ENCODE measurements at regions not wholly inside any gene's neighbourhood (a gene's known extent, or its start where the extent isn't known, plus 50 kb on each side); places are given as distances from the start of the nearest gene placed in this dataset.
"Not testable (repeated sequence)": the region's sequence is repeated elsewhere in the genome, so short reads cannot be mapped to it uniquely, and the experiment has no call there.

GRCh38 chr2:8133913-8134472, 547.9 kb upstream of the ID2 start:
- DNase-seq, result no peak
- H3K27me3 ChIP-seq (ENCODE audit: control insufficient read depth, insufficient read depth, low read length), result no peaks in the 10 kb centered on the region
- no peak overlapping the region for H3K4me3 ChIP-seq (ENCODE audit: insufficient read depth, low read depth, low read length)
- H3K36me3 ChIP-seq (replicated peaks; ENCODE audit: control insufficient read depth, insufficient read depth, low read length), result no peaks in the 10 kb centered on the region

GRCh38 chr2:8134473-8134932, 547.4 kb upstream of the ID2 start:
- Histone ChIP-seq H3K36me3 (replicated peaks; ENCODE audit: control insufficient read depth, insufficient read depth, low read length) (no peaks in the 10 kb centered on the region), H3K27me3 (ENCODE audit: control insufficient read depth, insufficient read depth, low read length) (no peaks in the 10 kb centered on the region), H3K4me3 (ENCODE audit: insufficient read depth, low read depth, low read length) (no peak overlapping the region)
- DNase-seq, result no peak

GRCh38 chr2:8134985-8135682, 546.7 kb upstream of the ID2 start:
- Histone ChIP-seq H3K36me3 (replicated peaks; ENCODE audit: control insufficient read depth, insufficient read depth, low read length) (no peaks in the 10 kb centered on the region), H3K27me3 (ENCODE audit: control insufficient read depth, insufficient read depth, low read length) (no peaks in the 10 kb centered on the region), H3K4me3 (ENCODE audit: insufficient read depth, low read depth, low read length) (no peak overlapping the region)
- DNase-seq, result no peak

GRCh38 chr2:8137801-8138200, 544.1 kb upstream of the ID2 start:
- no peak overlapping the region for H3K4me3 ChIP-seq (ENCODE audit: insufficient read depth, low read depth, low read length)
- no peak for DNase-seq

GRCh38 chr2:8138525-8138922, 543.3 kb upstream of the ID2 start:
- no peak for DNase-seq
- Histone ChIP-seq H3K4me3 (ENCODE audit: insufficient read depth, low read depth, low read length) (no peak overlapping the region), H3K36me3 (replicated peaks; ENCODE audit: control insufficient read depth, insufficient read depth, low read length) (no peaks in the 10 kb centered on the region), H3K27me3 (ENCODE audit: control insufficient read depth, insufficient read depth, low read length) (no peaks in the 10 kb centered on the region)

More at GRCh38 chr2:8137801-8138200, 544.1 kb upstream of the ID2 start:
- H3K27me3 ChIP-seq (ENCODE audit: control insufficient read depth, insufficient read depth, low read length), result no peaks in the 10 kb centered on the region
- no peaks in the 10 kb centered on the region for H3K36me3 ChIP-seq (replicated peaks; ENCODE audit: control insufficient read depth, insufficient read depth, low read length)

GRCh38 chr2:8138923-8139667, 542.8 kb upstream of the ID2 start:
- H3K4me3 ChIP-seq (ENCODE audit: insufficient read depth, low read depth, low read length), result no peak overlapping the region
- DNase-seq, result no peak
- no peaks in the 10 kb centered on the region for H3K36me3 ChIP-seq (replicated peaks; ENCODE audit: control insufficient read depth, insufficient read depth, low read length)
- H3K27me3 ChIP-seq (ENCODE audit: control insufficient read depth, insufficient read depth, low read length), result no peaks in the 10 kb centered on the region

- Histone ChIP-seq H3K4me3 (ENCODE audit: insufficient read depth, low read depth, low read length) (no peak overlapping the region), H3K27me3 (ENCODE audit: control insufficient read depth, insufficient read depth, low read length) (no peaks in the 10 kb centered on the region), H3K36me3 (replicated peaks; ENCODE audit: control insufficient read depth, insufficient read depth, low read length) (no peaks in the 10 kb centered on the region)
- no peak for DNase-seq
These were observed 542.1 kb upstream of the ID2 start for GRCh38 chr2:8139668-8140200.

- no peak overlapping the region for H3K4me3 ChIP-seq (ENCODE audit: insufficient read depth, low read depth, low read length)
- H3K27me3 ChIP-seq (ENCODE audit: control insufficient read depth, insufficient read depth, low read length), result no peaks in the 10 kb centered on the region
- no peaks in the 10 kb centered on the region for H3K36me3 ChIP-seq (replicated peaks; ENCODE audit: control insufficient read depth, insufficient read depth, low read length)
- no peak for DNase-seq
These were observed 540.7 kb upstream of the ID2 start for GRCh38 chr2:8141079-8141707.

GRCh38 chr2:8141780-8142179, 540.1 kb upstream of the ID2 start:
- no peak for DNase-seq
- no peak overlapping the region for H3K4me3 ChIP-seq (ENCODE audit: insufficient read depth, low read depth, low read length)
- no peaks in the 10 kb centered on the region for H3K36me3 ChIP-seq (replicated peaks; ENCODE audit: control insufficient read depth, insufficient read depth, low read length)
- H3K27me3 ChIP-seq (ENCODE audit: control insufficient read depth, insufficient read depth, low read length), result no peaks in the 10 kb centered on the region

GRCh38 chr2:8142461-8142860, 539.4 kb upstream of the ID2 start:
- H3K4me3 ChIP-seq (ENCODE audit: insufficient read depth, low read depth, low read length), result no peak overlapping the region
- no peaks in the 10 kb centered on the region for H3K36me3 ChIP-seq (replicated peaks; ENCODE audit: control insufficient read depth, insufficient read depth, low read length)
- no peak for DNase-seq
- H3K27me3 ChIP-seq (ENCODE audit: control insufficient read depth, insufficient read depth, low read length), result no peaks in the 10 kb centered on the region

- Histone ChIP-seq H3K36me3 (replicated peaks; ENCODE audit: control insufficient read depth, insufficient read depth, low read length) (no peaks in the 10 kb centered on the region), H3K27me3 (ENCODE audit: control insufficient read depth, insufficient read depth, low read length) (no peaks in the 10 kb centered on the region), H3K4me3 (ENCODE audit: insufficient read depth, low read depth, low read length) (no peak overlapping the region)
- DNase-seq, result no peak
These were observed 537.7 kb upstream of the ID2 start for GRCh38 chr2:8144131-8144631.

GRCh38 chr2:8144785-8145184, 537.1 kb upstream of the ID2 start:
- Histone ChIP-seq H3K4me3 (ENCODE audit: insufficient read depth, low read depth, low read length) (no peak overlapping the region), H3K27me3 (ENCODE audit: control insufficient read depth, insufficient read depth, low read length) (no peaks in the 10 kb centered on the region), H3K36me3 (replicated peaks; ENCODE audit: control insufficient read depth, insufficient read depth, low read length) (no peaks in the 10 kb centered on the region)
- DNase-seq, result no peak

GRCh38 chr2:8145375-8145774, 536.5 kb upstream of the ID2 start:
- H3K36me3 ChIP-seq (replicated peaks; ENCODE audit: control insufficient read depth, insufficient read depth, low read length); H3K4me3 ChIP-seq (ENCODE audit: insufficient read depth, low read depth, low read length); H3K27me3 ChIP-seq (ENCODE audit: control insufficient read depth, insufficient read depth, low read length); DNase-seq: not testable (repeated sequence)

GRCh38 chr2:8146132-8147005, 535.5 kb upstream of the ID2 start:
- DNase-seq, result no peak
- H3K27me3 ChIP-seq (ENCODE audit: control insufficient read depth, insufficient read depth, low read length), result no peaks in the 10 kb centered on the region
- no peaks in the 10 kb centered on the region for H3K36me3 ChIP-seq (replicated peaks; ENCODE audit: control insufficient read depth, insufficient read depth, low read length)
- no peak overlapping the region for H3K4me3 ChIP-seq (ENCODE audit: insufficient read depth, low read depth, low read length)
